AG08395 (cell line): ENCODE measurements at regions not wholly inside any gene's neighbourhood (a gene's known extent, or its start where the extent isn't known, plus 50 kb on each side); places are given as distances from the start of the nearest gene placed in this dataset.

Source experiments
- DNase-seq: peaks from one replicate; pipeline ENCODE4 v3.0.0; 2012; ENCODE audit warnings: mixed read lengths, low spot score

- DNase-seq: no peak
Observed at GRCh38 chr9:88734527-88734926, 199.5 kb downstream of the NXNL2 start.

- DNase-seq: no peak
Observed at GRCh38 chr9:88736136-88736637, 201.2 kb downstream of the NXNL2 start.

GRCh38 chr9:88737031-88737430, 202.1 kb downstream of the NXNL2 start:
- no peak for DNase-seq

GRCh38 chr9:88737876-88738275, 202.9 kb downstream of the NXNL2 start:
- no peak for DNase-seq

GRCh38 chr9:88738709-88739108, 203.7 kb downstream of the NXNL2 start:
- peak; percentile 76 for DNase-seq

- no peak for DNase-seq
Observed at GRCh38 chr9:88739373-88739772, 204.4 kb downstream of the NXNL2 start.

- DNase-seq: no peak
Observed at GRCh38 chr9:88740844-88741243, 205.9 kb downstream of the NXNL2 start.

- DNase-seq: no peak
Observed at GRCh38 chr9:88741335-88741734, 206.4 kb downstream of the NXNL2 start.

GRCh38 chr9:88742483-88742882, 207.5 kb downstream of the NXNL2 start:
- DNase-seq: peak; percentile 86

GRCh38 chr9:88742905-88743304, 207.9 kb downstream of the NXNL2 start:
- DNase-seq: no peak

GRCh38 chr9:88745276-88746001, 210.5 kb downstream of the NXNL2 start:
- peak; percentile 76 for DNase-seq

- peak; percentile 84 for DNase-seq
Observed at GRCh38 chr9:88746029-88746742, 211.2 kb downstream of the NXNL2 start.

GRCh38 chr9:88746743-88747398, 211.9 kb downstream of the NXNL2 start:
- no peak for DNase-seq

GRCh38 chr9:88747768-88748167, 212.8 kb downstream of the NXNL2 start:
- peak; percentile 87 for DNase-seq

- peak; percentile 43 for DNase-seq
Observed at GRCh38 chr9:88748566-88749261, 213.7 kb downstream of the NXNL2 start.

GRCh38 chr9:88749420-88749819, 214.4 kb downstream of the NXNL2 start:
- DNase-seq: peak; percentile 51

GRCh38 chr9:88750832-88751360, 215.9 kb downstream of the NXNL2 start:
- DNase-seq: no peak

GRCh38 chr9:88751781-88752180, 216.8 kb downstream of the NXNL2 start:
- DNase-seq: no peak

GRCh38 chr9:88753691-88754367, 218.9 kb downstream of the NXNL2 start:
- DNase-seq: no peak

- no peak for DNase-seq
Observed at GRCh38 chr9:88754452-88754851, 219.5 kb downstream of the NXNL2 start.

GRCh38 chr9:88754886-88755285, 219.9 kb downstream of the NXNL2 start:
- DNase-seq: no peak
